Neural cell (in vitro differentiated cells): ENCODE measurements at regions not wholly inside any gene's neighbourhood (a gene's known extent, or its start where the extent isn't known, plus 50 kb on each side); places are given as distances from the start of the nearest gene placed in this dataset.

Source experiments
- CTCF ChIP-seq: fragments of 450-650 bp; IDR thresholded peaks from 2 replicates; pipeline ENCODE4 v1.5.1; 2014; ENCODE audit warnings: antibody characterized with exemption, mild to moderate bottlenecking, moderate library complexity; ENCODE audit not compliant: poor library complexity, severe bottlenecking
- EZH2 ChIP-seq: fragments of 200-600, 300-800 bp; shearing (Covaris generic), sonication (generic); IDR thresholded peaks from 2 replicates; pipeline ENCODE4 v1.6.1; 2014; ENCODE audit warnings: antibody characterized with exemption, low read length, borderline replicate concordance, mild to moderate bottlenecking; ENCODE audit not compliant: insufficient read depth, poor library complexity, severe bottlenecking
- POLR2AphosphoS5 ChIP-seq: IDR thresholded peaks from 2 replicates; pipeline ENCODE4 v1.6.1; 2012
- REST ChIP-seq: IDR thresholded peaks from 2 replicates; pipeline ENCODE4 v1.6.1; 2012; ENCODE audit warnings: borderline replicate concordance

GRCh38 chr20:48569679-48570078, 258.1 kb downstream of the PREX1 start:
- no peak for TF ChIP-seq REST
- no peak for TF ChIP-seq POLR2AphosphoS5
- TF ChIP-seq CTCF, result no peak
- TF ChIP-seq EZH2, result no peak
